NCI-H128 (cell line): ENCODE measurements at regions not wholly inside any gene's neighbourhood (a gene's known extent, or its start where the extent isn't known, plus 50 kb on each side); places are given as distances from the start of the nearest gene placed in this dataset.
"Not testable (repeated sequence)": the region's sequence is repeated elsewhere in the genome, so short reads cannot be mapped to it uniquely, and the experiment has no call there.

Experiments used
- DNase-seq: peaks from one replicate; lab custom pipeline; 2025; ENCODE audit not compliant: unreplicated experiment; lab: John Stamatoyannopoulos, UW

GRCh38 chr4:20124317-20125026 is 127.2 kb upstream of the SLIT2 start:
- no peak for DNase-seq

- no peak for DNase-seq
Measured at GRCh38 chr4:20122198-20122988, 129.3 kb upstream of the SLIT2 start.

GRCh38 chr4:20119141-20119540 is 132.6 kb upstream of the SLIT2 start:
- no peak for DNase-seq

- no peak for DNase-seq
Measured at GRCh38 chr4:20109391-20109790, 142.3 kb upstream of the SLIT2 start.

- no peak for DNase-seq
Measured at GRCh38 chr4:20106921-20107320, 144.8 kb upstream of the SLIT2 start.

GRCh38 chr4:20101831-20102230 is 149.9 kb upstream of the SLIT2 start:
- no peak for DNase-seq

GRCh38 chr4:20096911-20097310 is 154.8 kb upstream of the SLIT2 start:
- DNase-seq, result no peak

GRCh38 chr4:20095805-20096541 is 155.7 kb upstream of the SLIT2 start:
- DNase-seq, result no peak

- DNase-seq, result no peak
Measured at GRCh38 chr4:20091781-20092180, 159.9 kb upstream of the SLIT2 start.

GRCh38 chr4:20087522-20087911 is 164.2 kb upstream of the SLIT2 start:
- no peak for DNase-seq

GRCh38 chr4:20086799-20087521 is 164.7 kb upstream of the SLIT2 start:
- DNase-seq, result no peak

GRCh38 chr4:20086067-20086798 is 165.5 kb upstream of the SLIT2 start:
- DNase-seq, result no peak

- DNase-seq, result no peak
Measured at GRCh38 chr4:20085653-20086052, 166.1 kb upstream of the SLIT2 start.

- DNase-seq, result no peak
Measured at GRCh38 chr4:20085156-20085555, 166.5 kb upstream of the SLIT2 start.

- no peak for DNase-seq
Measured at GRCh38 chr4:20084488-20084887, 167.2 kb upstream of the SLIT2 start.

GRCh38 chr4:20078644-20079043 is 173.1 kb upstream of the SLIT2 start:
- DNase-seq, result no peak

- no peak for DNase-seq
Measured at GRCh38 chr4:20075248-20075871, 176.3 kb upstream of the SLIT2 start.

- no peak for DNase-seq
Measured at GRCh38 chr4:20074450-20074849, 177.3 kb upstream of the SLIT2 start.

GRCh38 chr4:20065952-20066351 is 185.8 kb upstream of the SLIT2 start:
- DNase-seq, result no peak

GRCh38 chr4:20062857-20063256 is 188.8 kb upstream of the SLIT2 start:
- not testable (repeated sequence) for DNase-seq
